Mammary epithelial cell (primary cell): ENCODE measurements at regions not wholly inside any gene's neighbourhood (a gene's known extent, or its start where the extent isn't known, plus 50 kb on each side); places are given as distances from the start of the nearest gene placed in this dataset.

ENCODE experiments used
- CTCF ChIP-seq, 2 donors: IDR thresholded peaks in 1 of 2; conservative IDR thresholded peaks in 1 of 2; 2 replicates each; pipeline ENCODE4 v1.5.1; 2011 to 2012; ENCODE audit warnings: inconsistent platforms in 2 of 2, low read length in 2 of 2, mild to moderate bottlenecking in 2 of 2, control low read depth in 1 of 2, low read depth in 1 of 2; ENCODE audit not compliant: insufficient read depth in 1 of 2; ENCODE audit errors: extremely low read depth in 1 of 2
- EZH2 ChIP-seq: IDR thresholded peaks from 2 replicates; pipeline ENCODE4 v1.6.1; 2012; ENCODE audit warnings: low read length, inconsistent platforms, borderline replicate concordance

GRCh38 chr5:159453209-159453608, 122.9 kb upstream of the IL12B start:
- TF ChIP-seq CTCF (conservative IDR thresholded peaks at IDR 0.05 in 1 of 2, IDR thresholded peaks at IDR 0.05 in 1 of 2; ENCODE audit: extremely low read depth in 1 of 2, insufficient read depth in 1 of 2, low read depth in 1 of 2, low read length in 2 of 2), result no peak
- no peak for TF ChIP-seq EZH2
